ENCODE measurements at regions not wholly inside any gene's neighbourhood (a gene's known extent, or its start where the extent isn't known, plus 50 kb on each side); places are given as distances from the start of the nearest gene placed in this dataset.
"Not testable (repeated sequence)": the region's sequence is repeated elsewhere in the genome, so short reads cannot be mapped to it uniquely, and the experiment has no call there.

DNA sequence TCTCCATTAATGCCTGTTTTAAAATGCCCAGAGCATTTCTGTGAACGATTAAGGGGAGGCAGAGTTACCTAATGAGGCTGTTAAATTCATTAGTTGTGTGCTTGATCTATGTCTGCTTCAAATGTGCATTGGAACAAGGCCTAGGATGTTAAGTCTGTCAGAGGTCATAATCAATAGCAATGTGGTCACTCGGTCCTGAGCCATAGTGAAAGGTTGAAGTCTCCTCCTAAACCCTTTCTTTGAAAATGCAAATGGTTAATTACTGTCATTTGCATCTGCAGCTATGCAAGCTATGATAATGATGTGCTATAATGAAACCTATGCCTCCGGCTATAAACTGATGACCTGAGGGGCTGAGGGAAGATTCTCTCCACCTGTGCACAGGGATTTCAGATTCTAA lies 114.2 kb upstream of the NR5A2 start:
- H3K4me3 ChIP-seq (ENCODE audit: low read depth, low read length), result no peak overlapping the region
- H3K36me3 ChIP-seq, result no peaks in the 10 kb centered on the region
- no peak overlapping the region for H3K27ac ChIP-seq
- no peak for DNase-seq
- H3K27me3 ChIP-seq (ENCODE audit: insufficient read depth, low read depth, severe bottlenecking), result no peaks in the 10 kb centered on the region
- TF ChIP-seq CTCF (IDR thresholded peaks at IDR 0.05; ENCODE audit: low read depth, low read length), result no peak
- no peaks in the 10 kb centered on the region for H3K9me3 ChIP-seq (ENCODE audit: severe bottlenecking)

GRCh38 chr1:199914546-199914945 lies 113.0 kb upstream of the NR5A2 start:
- no peak for DNase-seq
- no peak overlapping the region for H3K4me3 ChIP-seq (ENCODE audit: low read depth, low read length)
- H3K36me3 ChIP-seq, result no peaks in the 10 kb centered on the region
- TF ChIP-seq CTCF (IDR thresholded peaks at IDR 0.05; ENCODE audit: low read depth, low read length), result no peak
- H3K27me3 ChIP-seq (ENCODE audit: insufficient read depth, low read depth, severe bottlenecking), result no peaks in the 10 kb centered on the region
- no peaks in the 10 kb centered on the region for H3K9me3 ChIP-seq (ENCODE audit: severe bottlenecking)
- no peak overlapping the region for H3K27ac ChIP-seq

- Histone ChIP-seq H3K9me3 (ENCODE audit: severe bottlenecking) (peaks cover 2% of the 10 kb centered on the region), H3K27me3 (ENCODE audit: insufficient read depth, low read depth, severe bottlenecking) (no peaks in the 10 kb centered on the region), H3K36me3 (no peaks in the 10 kb centered on the region), H3K27ac (no peak overlapping the region), H3K4me3 (ENCODE audit: low read depth, low read length) (no peak overlapping the region)
- no peak for DNase-seq
- no peak for TF ChIP-seq CTCF (IDR thresholded peaks at IDR 0.05; ENCODE audit: low read depth, low read length)
Measured at GRCh38 chr1:199918196-199918769, 109.2 kb upstream of the NR5A2 start.

- Histone ChIP-seq H3K36me3 (no peaks in the 10 kb centered on the region), H3K27ac (no peak overlapping the region), H3K9me3 (ENCODE audit: severe bottlenecking) (peaks cover 2% of the 10 kb centered on the region), H3K27me3 (ENCODE audit: insufficient read depth, low read depth, severe bottlenecking) (no peaks in the 10 kb centered on the region), H3K4me3 (ENCODE audit: low read depth, low read length) (no peak overlapping the region)
- no peak for TF ChIP-seq CTCF (IDR thresholded peaks at IDR 0.05; ENCODE audit: low read depth, low read length)
- DNase-seq, result no peak
Measured at GRCh38 chr1:199920635-199921034, 106.9 kb upstream of the NR5A2 start.

- TF ChIP-seq CTCF (IDR thresholded peaks at IDR 0.05; ENCODE audit: low read depth, low read length), result no peak
- Histone ChIP-seq H3K27me3 (ENCODE audit: insufficient read depth, low read depth, severe bottlenecking) (no peaks in the 10 kb centered on the region), H3K9me3 (ENCODE audit: severe bottlenecking) (peaks cover 2% of the 10 kb centered on the region), H3K4me3 (ENCODE audit: low read depth, low read length) (no peak overlapping the region), H3K36me3 (no peaks in the 10 kb centered on the region), H3K27ac (no peak overlapping the region)
- no peak for DNase-seq
Measured at GRCh38 chr1:199929556-199929955, 98.0 kb upstream of the NR5A2 start.

- not testable (repeated sequence) for H3K9me3 ChIP-seq (ENCODE audit: severe bottlenecking); H3K36me3 ChIP-seq; H3K4me3 ChIP-seq (ENCODE audit: low read depth, low read length); H3K27ac ChIP-seq; DNase-seq; H3K27me3 ChIP-seq (ENCODE audit: insufficient read depth, low read depth, severe bottlenecking)
Measured at GRCh38 chr1:199930067-199930466, 97.4 kb upstream of the NR5A2 start.
